Natural killer cell (primary cell): ENCODE measurements at regions not wholly inside any gene's neighbourhood (a gene's known extent, or its start where the extent isn't known, plus 50 kb on each side); places are given as distances from the start of the nearest gene placed in this dataset.
"Not testable (repeated sequence)": the region's sequence is repeated elsewhere in the genome, so short reads cannot be mapped to it uniquely, and the experiment has no call there.

Source experiments
- ATAC-seq, 3 donors: fragments of 150-1000 bp in 2 of 3; fragments of 200-7000 bp in 1 of 3; cut with Tn5 transposase; 1 replicate in 1 of 3; 2 replicates in 2 of 3; pipeline ENCODE4 v1.10.0; 2021; ENCODE audit warnings: mild to moderate bottlenecking in 2 of 3, moderate library complexity in 2 of 3
- DNase-seq, 2 donors: peaks; one replicate each; pipeline versions ENCODE4 v3.0.0 to v3.0.0-alpha.2; 2013 to 2021; ENCODE audit warnings: mixed read lengths in 1 of 2
- H3K27ac ChIP-seq: one replicate; pipeline ENCODE4 v1.5.1; 2013; ENCODE audit warnings: mild to moderate bottlenecking, low read length
- H3K27me3 ChIP-seq: one replicate; pipeline ENCODE4 v1.6.1; 2013; ENCODE audit warnings: low read length; ENCODE audit not compliant: control insufficient read depth, insufficient read depth
- H3K36me3 ChIP-seq: one replicate; pipeline ENCODE4 v1.6.1; 2013; ENCODE audit warnings: low read length; ENCODE audit not compliant: control insufficient read depth, insufficient read depth
- H3K4me1 ChIP-seq: one replicate; pipeline ENCODE4 v1.6.1; 2013; ENCODE audit warnings: low read length; ENCODE audit not compliant: control insufficient read depth, insufficient read depth
- H3K4me3 ChIP-seq: one replicate; pipeline ENCODE4 v1.5.1; 2013; ENCODE audit warnings: low read length
- H3K9me3 ChIP-seq: one replicate; pipeline ENCODE4 v1.6.1; 2013; ENCODE audit warnings: low read length; ENCODE audit not compliant: control insufficient read depth, insufficient read depth
- H3K27ac Mint-ChIP-seq, 2 donors: one replicate each; pipeline ENCODE4 v1.8.0; 2022; ENCODE audit warnings: mild to moderate bottlenecking in 2 of 2, mixed read lengths in 2 of 2, moderate library complexity in 1 of 2
- H3K27me3 Mint-ChIP-seq, 2 donors: one replicate each; pipeline ENCODE4 v1.8.0; 2022; ENCODE audit warnings: low read depth in 2 of 2, mixed read lengths in 2 of 2
- H3K36me3 Mint-ChIP-seq: one replicate; pipeline ENCODE4 v1.8.0; 2022; ENCODE audit warnings: mixed read lengths
- H3K4me1 Mint-ChIP-seq, 2 donors: one replicate each; pipeline ENCODE4 v1.8.0; 2022; ENCODE audit warnings: mixed read lengths in 2 of 2
- H3K4me3 Mint-ChIP-seq: one replicate; pipeline ENCODE4 v1.8.0; 2022; ENCODE audit warnings: mild to moderate bottlenecking, moderate library complexity, mixed read lengths
- H3K9me3 Mint-ChIP-seq, 2 donors: one replicate each; pipeline ENCODE4 v1.8.0; 2022; ENCODE audit warnings: mixed read lengths in 2 of 2
- WGBS: methylation state at CpG from one replicate; pipeline ENCODE4 v1.1.7; 2013; ENCODE audit warnings: missing lambda C conversion rate; ENCODE audit not compliant: insufficient coverage; 5-methylcytosine and 5-hydroxymethylcytosine counted together
- intact Hi-C: fragments of 100-400 bp; cut with micrococcal nuclease; formaldehyde crosslinking; loops from one replicate; pipeline ENCODE4 v1.14.2; 2022

DNA sequence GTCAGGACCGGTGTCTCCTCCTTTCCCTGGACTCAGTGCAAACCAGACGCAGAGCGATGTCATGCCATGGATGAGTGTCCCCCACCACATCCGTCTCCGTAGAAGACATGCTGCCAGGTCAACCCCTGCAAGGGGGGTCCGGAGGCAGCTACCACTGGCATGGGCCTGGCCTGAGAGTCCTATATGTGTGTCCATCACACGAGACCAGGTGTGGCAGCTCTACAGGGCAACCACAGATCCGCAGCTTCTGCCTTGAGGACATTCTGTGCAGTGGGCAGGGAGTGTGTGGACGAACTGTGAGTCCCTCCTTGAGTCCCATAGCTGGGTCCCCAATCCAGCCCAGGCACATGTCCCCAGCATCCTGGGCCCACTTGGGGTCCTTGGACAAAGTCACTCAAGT, 133.6 kb downstream of the TNFRSF13B start:
- intact Hi-C loops, H3K36me3 Mint-ChIP-seq, H3K27me3 Mint-ChIP-seq, H3K36me3 ChIP-seq, H3K4me3 ChIP-seq, H3K27ac Mint-ChIP-seq, H3K9me3 ChIP-seq, H3K27ac ChIP-seq, DNase-seq, H3K4me3 Mint-ChIP-seq, H3K4me1 Mint-ChIP-seq, H3K27me3 ChIP-seq, H3K9me3 Mint-ChIP-seq, H3K4me1 ChIP-seq: not testable (repeated sequence)
- WGBS = 80% methylated on average over 6 of the region's 9 CpGs
- peak in 1 of 3 donors; percentile 46 for ATAC-seq

DNA sequence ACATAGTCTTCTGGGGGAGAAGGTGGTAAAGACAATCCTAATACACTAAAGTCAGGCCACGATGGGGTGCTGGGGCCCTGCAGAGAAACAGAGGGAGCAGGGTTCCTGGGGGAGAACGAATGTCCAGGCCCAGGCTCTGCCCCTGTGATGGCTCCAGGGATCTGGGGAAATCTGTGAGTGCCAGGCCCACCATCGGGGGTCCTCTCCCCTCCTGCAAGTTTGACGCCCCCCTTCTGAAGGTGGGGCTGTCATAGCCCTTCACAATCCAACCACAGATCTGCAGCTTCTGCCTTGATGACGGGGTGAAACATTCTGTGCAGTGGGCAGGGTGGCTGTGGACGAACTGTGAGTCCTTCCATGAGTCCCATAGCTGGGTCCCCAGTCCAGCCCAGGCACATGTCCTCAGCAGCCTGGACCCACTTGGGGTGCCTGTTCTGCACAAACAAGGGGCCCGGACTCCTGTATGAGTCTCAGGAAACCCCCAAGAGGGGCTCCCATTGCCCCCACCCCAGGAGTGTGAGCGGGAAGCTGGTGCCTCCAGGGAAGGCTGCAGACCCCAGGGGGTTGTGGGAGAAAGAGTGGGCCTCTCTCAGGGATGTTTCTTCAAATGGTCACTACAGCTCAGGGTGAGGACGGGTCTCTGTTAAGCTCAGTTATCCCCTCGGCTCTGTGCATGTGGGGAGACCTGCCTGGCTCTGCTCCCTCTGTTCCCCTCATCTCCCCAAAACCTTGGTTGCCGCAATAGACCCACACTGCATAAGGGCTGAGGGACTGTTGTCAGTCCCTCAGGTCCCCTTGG, 134.3 kb downstream of the TNFRSF13B start:
- H3K9me3 ChIP-seq = not testable (repeated sequence)
- WGBS = 66% methylated on average over 4 of the region's 11 CpGs

DNA sequence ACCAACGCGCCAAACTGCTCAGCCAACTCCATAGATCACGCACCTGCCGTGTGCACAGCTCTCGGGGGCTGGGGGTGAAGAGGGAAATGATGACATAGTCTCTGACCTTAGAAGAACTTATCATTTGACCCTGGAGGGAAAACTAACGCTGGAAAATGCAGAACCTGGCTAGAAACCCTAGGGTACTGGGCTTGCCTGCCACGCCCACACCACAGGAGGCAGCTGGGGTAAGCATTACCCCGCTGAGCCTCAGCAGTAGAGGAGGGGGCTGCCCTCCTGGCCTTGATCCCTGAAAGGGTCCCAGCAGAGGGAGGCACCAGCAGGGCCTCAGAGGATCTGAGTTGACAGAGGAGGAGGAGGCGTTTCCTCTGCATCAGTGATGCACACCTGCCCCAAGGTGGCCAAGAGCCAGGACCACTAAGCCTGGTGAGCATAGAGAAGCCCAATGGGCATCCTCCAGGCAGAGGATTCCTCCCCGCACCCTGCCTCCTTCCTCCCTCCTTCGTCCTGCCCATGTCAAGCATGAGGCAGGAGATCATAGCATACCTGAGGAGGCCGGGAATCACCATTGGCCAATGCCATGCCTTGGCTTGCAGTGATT, 135.5 kb downstream of the TNFRSF13B start:
- DNase-seq, H3K27me3 ChIP-seq, H3K36me3 ChIP-seq, H3K4me1 Mint-ChIP-seq, H3K27ac ChIP-seq, H3K27ac Mint-ChIP-seq, H3K36me3 Mint-ChIP-seq, ATAC-seq, H3K4me1 ChIP-seq, H3K9me3 Mint-ChIP-seq, H3K9me3 ChIP-seq, H3K27me3 Mint-ChIP-seq, H3K4me3 ChIP-seq, H3K4me3 Mint-ChIP-seq, intact Hi-C loops: not testable (repeated sequence)
- 50% methylated on average over 2 of the region's 12 CpGs for WGBS

More for the DNA sequence above, 134.3 kb downstream of the TNFRSF13B start:
- H3K36me3 ChIP-seq, H3K4me1 Mint-ChIP-seq, H3K27ac Mint-ChIP-seq, H3K27me3 ChIP-seq, DNase-seq, H3K4me3 ChIP-seq, H3K27ac ChIP-seq, H3K4me3 Mint-ChIP-seq, H3K36me3 Mint-ChIP-seq, H3K27me3 Mint-ChIP-seq, H3K4me1 ChIP-seq, intact Hi-C loops, H3K9me3 Mint-ChIP-seq, ATAC-seq: not testable (repeated sequence)

DNA sequence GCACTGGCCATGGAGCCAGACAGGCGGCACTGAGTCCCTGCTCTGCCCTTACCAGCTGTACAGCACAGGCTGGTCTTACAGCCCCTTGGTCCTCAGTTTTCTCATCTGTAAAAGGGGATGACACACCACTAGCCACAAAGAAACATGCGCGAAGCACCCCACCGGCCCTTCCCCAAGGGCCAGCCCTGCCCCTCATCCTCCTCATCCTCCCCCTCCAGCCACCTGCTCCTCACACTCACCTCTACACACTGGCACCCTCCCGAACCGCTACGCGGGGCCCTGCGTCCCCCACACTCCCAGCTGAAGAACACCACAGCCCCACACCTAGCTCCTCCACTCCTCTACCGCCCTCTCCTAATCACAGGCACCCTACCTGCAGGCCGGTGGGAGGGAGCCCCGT, 138.4 kb downstream of the TNFRSF13B start:
- H3K27me3 Mint-ChIP-seq, H3K27ac Mint-ChIP-seq, H3K9me3 Mint-ChIP-seq, DNase-seq, H3K4me1 ChIP-seq, H3K27ac ChIP-seq, H3K36me3 Mint-ChIP-seq, H3K27me3 ChIP-seq, ATAC-seq, H3K36me3 ChIP-seq, H3K4me3 Mint-ChIP-seq, intact Hi-C loops, H3K4me1 Mint-ChIP-seq, H3K4me3 ChIP-seq, H3K9me3 ChIP-seq: not testable (repeated sequence)
- 95% methylated on average over 2 of the region's 12 CpGs for WGBS

DNA sequence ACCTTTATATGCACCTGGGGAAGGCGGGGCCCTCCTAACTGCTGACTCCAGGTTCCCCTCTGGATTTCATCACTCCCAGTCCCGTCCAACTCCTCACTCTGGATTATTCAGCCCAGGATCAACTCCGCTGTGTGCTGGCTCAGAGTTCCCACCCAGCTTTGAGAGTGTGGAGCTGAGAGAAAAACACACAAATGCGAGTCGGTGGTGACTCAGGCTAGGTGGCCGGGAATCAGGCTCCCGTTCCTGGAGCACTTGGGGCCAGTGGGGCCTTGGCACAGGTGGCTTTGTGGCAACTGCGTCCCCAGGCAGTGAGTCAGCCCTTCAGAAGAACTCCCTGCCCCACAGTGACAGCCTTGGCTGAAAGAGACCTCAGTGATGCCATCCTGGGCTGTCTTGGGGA, 139.1 kb downstream of the TNFRSF13B start:
- H3K4me3 ChIP-seq, DNase-seq, H3K36me3 ChIP-seq, H3K27ac Mint-ChIP-seq, H3K4me1 ChIP-seq, ATAC-seq, H3K36me3 Mint-ChIP-seq, H3K27me3 Mint-ChIP-seq, intact Hi-C loops, H3K4me3 Mint-ChIP-seq, H3K9me3 Mint-ChIP-seq, H3K27me3 ChIP-seq, H3K9me3 ChIP-seq, H3K4me1 Mint-ChIP-seq, H3K27ac ChIP-seq: not testable (repeated sequence)
- WGBS = 86% methylated on average over 4 of the region's 8 CpGs

GRCh38 chr17:16832206-16832605, 139.7 kb downstream of the TNFRSF13B start:
- H3K27ac Mint-ChIP-seq, H3K27me3 ChIP-seq, ATAC-seq, intact Hi-C loops, H3K36me3 Mint-ChIP-seq, H3K9me3 ChIP-seq, H3K36me3 ChIP-seq, H3K4me3 Mint-ChIP-seq, H3K27ac ChIP-seq, H3K9me3 Mint-ChIP-seq, H3K27me3 Mint-ChIP-seq, H3K4me1 ChIP-seq, H3K4me1 Mint-ChIP-seq, H3K4me3 ChIP-seq, DNase-seq: not testable (repeated sequence)
- WGBS = 77% methylated on average over 9 of the region's 14 CpGs

DNA sequence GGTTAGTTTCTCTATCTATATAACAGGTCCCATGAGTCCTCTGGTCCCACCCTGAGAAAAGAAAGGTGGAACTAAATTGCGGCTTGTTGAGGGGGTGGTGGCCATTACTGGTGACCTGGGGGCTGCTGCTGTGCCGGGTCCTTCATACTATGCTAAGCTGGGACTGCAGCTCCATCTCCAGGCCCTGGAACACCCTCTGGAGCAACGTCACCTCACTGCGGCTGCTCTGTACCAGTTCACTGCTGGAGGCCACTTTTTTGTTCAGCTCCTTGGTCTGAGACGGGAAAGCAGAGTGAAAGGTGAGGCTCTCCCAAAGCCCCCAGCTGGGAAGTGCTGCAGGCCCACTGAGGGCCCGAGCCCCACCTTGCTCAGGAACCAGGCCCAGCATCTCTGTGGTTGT, 140.7 kb downstream of the CCDC144A start:
- H3K9me3 Mint-ChIP-seq, H3K27ac ChIP-seq, H3K4me1 Mint-ChIP-seq, H3K36me3 Mint-ChIP-seq, ATAC-seq, H3K4me3 Mint-ChIP-seq, H3K36me3 ChIP-seq, H3K9me3 ChIP-seq, H3K27ac Mint-ChIP-seq, intact Hi-C loops, H3K4me1 ChIP-seq, H3K27me3 Mint-ChIP-seq, DNase-seq, H3K4me3 ChIP-seq, H3K27me3 ChIP-seq: not testable (repeated sequence)
- 62% methylated on average over 4 of the region's 6 CpGs for WGBS

GRCh38 chr17:16830219-16830618, 140.2 kb downstream of the CCDC144A start:
- H3K9me3 ChIP-seq, H3K4me1 ChIP-seq, H3K36me3 ChIP-seq, H3K36me3 Mint-ChIP-seq, ATAC-seq, DNase-seq, H3K27me3 ChIP-seq, H3K27me3 Mint-ChIP-seq, H3K9me3 Mint-ChIP-seq, H3K27ac ChIP-seq, H3K4me1 Mint-ChIP-seq, H3K4me3 ChIP-seq, H3K4me3 Mint-ChIP-seq, H3K27ac Mint-ChIP-seq, intact Hi-C loops: not testable (repeated sequence)
- WGBS = no CpG with 5 or more reads among the region's 12 CpGs
